ENCODE measurements at regions not wholly inside any gene's neighbourhood (a gene's known extent, or its start where the extent isn't known, plus 50 kb on each side); places are given as distances from the start of the nearest gene placed in this dataset.

DNA sequence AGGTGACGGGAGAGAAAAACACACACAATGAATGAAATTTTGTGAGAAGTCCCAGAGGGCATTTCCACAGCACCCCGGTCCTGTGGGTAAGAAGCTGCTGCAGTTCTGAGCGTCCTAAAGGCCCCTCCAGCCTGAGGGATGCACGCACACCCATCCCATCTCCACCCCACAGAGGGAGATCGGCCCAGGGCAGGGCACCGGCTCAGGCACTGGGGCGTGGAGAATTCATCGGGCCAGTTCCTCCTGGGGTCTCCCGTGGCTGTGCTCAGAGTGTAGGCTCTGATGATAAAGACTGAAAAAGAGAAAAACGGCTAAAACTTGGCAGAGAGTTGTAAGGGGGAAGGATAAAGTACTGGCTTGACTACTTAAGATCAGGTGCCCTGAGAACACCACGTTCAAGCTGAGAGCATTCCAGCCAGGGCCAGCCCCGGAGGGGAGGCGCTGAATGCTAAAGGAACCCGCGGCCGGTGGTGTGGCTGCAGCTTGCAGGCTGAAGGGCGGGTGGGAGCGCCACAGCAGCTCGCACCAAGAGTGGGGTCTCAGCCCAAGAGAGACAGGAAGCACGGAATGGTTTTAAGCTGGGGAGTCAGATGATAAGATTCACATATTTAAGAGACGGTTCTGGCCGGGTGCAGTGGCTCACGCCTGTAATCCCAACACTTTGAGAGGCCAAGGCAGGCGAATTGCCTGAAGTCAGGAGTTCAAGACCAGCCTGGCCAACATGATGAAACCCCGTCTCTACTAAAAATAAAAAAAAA is 121.9 kb upstream of the SPACA7 start:
- Histone ChIP-seq H3K27me3 (ENCODE audit: control insufficient read depth in 1 of 2, insufficient read depth in 2 of 2, low read length in 2 of 2) (peaks cover 0 to 5% of the 10 kb centered on the region in 2 experiments), H3K27ac (ENCODE audit: low read depth in 1 of 2, low read length in 2 of 2) (no peak overlapping the region), H3K4me1 (ENCODE audit: insufficient read depth, low read length) (no peaks in the 10 kb centered on the region), H3K36me3 (ENCODE audit: insufficient read depth, low read length) (no peaks in the 10 kb centered on the region), H3K4me3 (ENCODE audit: low read length) (no peak overlapping the region), H3K9me3 (ENCODE audit: control insufficient read depth in 1 of 2, insufficient read depth in 1 of 2, low read length in 2 of 2) (peaks cover 0 to 51% of the 10 kb centered on the region in 2 experiments)
- no peaks in the 10 kb centered on the region for H3K4me1 Mint-ChIP-seq (ENCODE audit: low read depth)
- no peak overlapping the region for H3K27ac Mint-ChIP-seq
- peak in 1 of 14 experiments; percentile 1 for DNase-seq
- ATAC-seq (ENCODE audit: poor library complexity) = no peak
- TF ChIP-seq, protein P1, sequence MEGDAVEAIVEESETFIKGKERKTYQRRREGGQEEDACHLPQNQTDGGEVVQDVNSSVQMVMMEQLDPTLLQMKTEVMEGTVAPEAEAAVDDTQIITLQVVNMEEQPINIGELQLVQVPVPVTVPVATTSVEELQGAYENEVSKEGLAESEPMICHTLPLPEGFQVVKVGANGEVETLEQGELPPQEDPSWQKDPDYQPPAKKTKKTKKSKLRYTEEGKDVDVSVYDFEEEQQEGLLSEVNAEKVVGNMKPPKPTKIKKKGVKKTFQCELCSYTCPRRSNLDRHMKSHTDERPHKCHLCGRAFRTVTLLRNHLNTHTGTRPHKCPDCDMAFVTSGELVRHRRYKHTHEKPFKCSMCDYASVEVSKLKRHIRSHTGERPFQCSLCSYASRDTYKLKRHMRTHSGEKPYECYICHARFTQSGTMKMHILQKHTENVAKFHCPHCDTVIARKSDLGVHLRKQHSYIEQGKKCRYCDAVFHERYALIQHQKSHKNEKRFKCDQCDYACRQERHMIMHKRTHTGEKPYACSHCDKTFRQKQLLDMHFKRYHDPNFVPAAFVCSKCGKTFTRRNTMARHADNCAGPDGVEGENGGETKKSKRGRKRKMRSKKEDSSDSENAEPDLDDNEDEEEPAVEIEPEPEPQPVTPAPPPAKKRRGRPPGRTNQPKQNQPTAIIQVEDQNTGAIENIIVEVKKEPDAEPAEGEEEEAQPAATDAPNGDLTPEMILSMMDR (IDR thresholded peaks at IDR 0.05) = no peak
- ChIA-PET CTCF (no interaction called here), POLR2A (no interaction called here)
- H3K27me3 Mint-ChIP-seq = peaks cover 15% of the 10 kb centered on the region
- H3K4me3 Mint-ChIP-seq = no peak overlapping the region
- no peaks in the 10 kb centered on the region for H3K36me3 Mint-ChIP-seq (ENCODE audit: low read depth)
- no peaks in the 10 kb centered on the region for H3K9me3 Mint-ChIP-seq
- intact Hi-C loops (cut with DNase I, micrococcal nuclease) = no loop called here

DNA sequence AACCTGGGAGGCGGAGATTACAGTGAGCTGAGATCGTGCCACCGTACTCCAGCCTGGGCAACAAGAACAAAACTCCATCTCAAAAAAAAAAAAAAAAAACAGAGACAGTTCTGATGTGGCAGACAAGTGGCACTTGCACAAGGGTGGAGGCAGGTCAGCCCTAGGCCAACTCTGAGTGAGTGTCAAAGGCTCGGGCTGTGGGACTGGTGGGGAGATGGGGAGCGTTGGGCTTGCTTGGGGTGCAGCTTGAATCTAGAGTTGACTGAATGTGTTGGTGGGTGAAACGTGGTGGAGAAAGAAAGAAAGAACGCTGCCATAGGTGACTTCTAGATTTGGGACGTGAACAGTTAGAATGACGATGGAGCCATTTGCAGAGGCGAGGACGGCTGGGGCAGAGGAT is 121.3 kb upstream of the SPACA7 start:
- ATAC-seq (ENCODE audit: poor library complexity) (no peak), DNase-seq (no peak)
- intact Hi-C loops (cut with DNase I, micrococcal nuclease) = no loop called here
- Histone ChIP-seq H3K4me3 (ENCODE audit: low read length) (no peak overlapping the region), H3K36me3 (ENCODE audit: insufficient read depth, low read length) (no peaks in the 10 kb centered on the region), H3K27me3 (ENCODE audit: control insufficient read depth in 1 of 2, insufficient read depth in 2 of 2, low read length in 2 of 2) (peaks cover 0 to 5% of the 10 kb centered on the region in 2 experiments), H3K27ac (ENCODE audit: low read depth in 1 of 2, low read length in 2 of 2) (no peak overlapping the region), H3K9me3 (ENCODE audit: control insufficient read depth in 1 of 2, insufficient read depth in 1 of 2, low read length in 2 of 2) (peaks cover 0 to 46% of the 10 kb centered on the region in 2 experiments), H3K4me1 (ENCODE audit: insufficient read depth, low read length) (no peaks in the 10 kb centered on the region)
- Mint-ChIP-seq H3K36me3 (ENCODE audit: low read depth) (no peaks in the 10 kb centered on the region), H3K27me3 (peaks cover 15% of the 10 kb centered on the region), H3K4me3 (no peak overlapping the region), H3K27ac (no peak overlapping the region), H3K4me1 (ENCODE audit: low read depth) (no peaks in the 10 kb centered on the region), H3K9me3 (no peaks in the 10 kb centered on the region)
- TF ChIP-seq, protein P1 (IDR thresholded peaks at IDR 0.05) = no peak
- ChIA-PET CTCF (no interaction called here), POLR2A (no interaction called here)

DNA sequence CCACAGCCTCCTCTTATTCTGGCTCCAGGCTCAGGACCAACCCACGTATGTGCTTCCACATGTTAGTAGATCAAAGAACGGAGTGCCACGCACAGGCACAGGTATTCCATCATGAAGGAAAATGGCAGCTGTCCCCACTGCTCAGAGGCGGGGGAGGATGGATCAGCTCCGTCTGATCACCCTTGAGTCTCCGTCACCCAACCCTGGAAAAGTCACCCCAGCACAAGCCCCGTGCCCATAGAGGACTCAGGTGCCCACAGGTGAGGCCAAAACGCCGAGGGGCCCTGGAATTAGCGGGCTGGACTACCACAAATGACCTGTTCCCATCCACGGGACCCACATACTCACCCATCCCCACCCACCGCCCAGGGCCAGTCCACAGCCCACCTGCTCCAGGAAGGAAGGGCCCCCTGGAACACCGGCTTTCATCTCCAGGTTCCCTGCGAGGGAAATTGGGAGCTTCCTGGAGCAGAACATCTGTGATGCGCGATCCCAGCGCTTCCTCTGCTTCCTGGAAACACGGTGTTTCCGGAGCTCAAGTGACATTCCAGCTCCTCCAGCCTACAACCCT is 120.5 kb upstream of the SPACA7 start:
- intact Hi-C loops (cut with DNase I, micrococcal nuclease) = no loop called here
- H3K27ac ChIP-seq (ENCODE audit: low read depth in 1 of 2, low read length in 2 of 2) = no peak overlapping the region
- H3K27me3 ChIP-seq (ENCODE audit: control insufficient read depth in 1 of 2, insufficient read depth in 2 of 2, low read length in 2 of 2) = peaks cover 0 to 5% of the 10 kb centered on the region in 2 experiments
- H3K4me3 ChIP-seq (ENCODE audit: low read length) = no peak overlapping the region
- no peak overlapping the region for H3K4me3 Mint-ChIP-seq
- H3K9me3 Mint-ChIP-seq = no peaks in the 10 kb centered on the region
- no peaks in the 10 kb centered on the region for H3K36me3 ChIP-seq (ENCODE audit: insufficient read depth, low read length)
- H3K27me3 Mint-ChIP-seq = peaks cover 15% of the 10 kb centered on the region
- TF ChIP-seq, protein P1 (IDR thresholded peaks at IDR 0.05) = no peak
- H3K4me1 ChIP-seq (ENCODE audit: insufficient read depth, low read length) = no peaks in the 10 kb centered on the region
- no peaks in the 10 kb centered on the region for H3K4me1 Mint-ChIP-seq (ENCODE audit: low read depth)
- ChIA-PET POLR2A (no interaction called here), CTCF (no interaction called here)
- H3K36me3 Mint-ChIP-seq (ENCODE audit: low read depth) = no peaks in the 10 kb centered on the region
- H3K9me3 ChIP-seq (ENCODE audit: control insufficient read depth in 1 of 2, insufficient read depth in 1 of 2, low read length in 2 of 2) = peaks cover 0 to 39% of the 10 kb centered on the region in 2 experiments
- H3K27ac Mint-ChIP-seq = no peak overlapping the region
- DNase-seq (peak in 1 of 14 experiments; percentile 1), ATAC-seq (ENCODE audit: poor library complexity) (no peak)

All from CD4-positive, alpha-beta T cell (primary cell).